ENCODE measurements at regions not wholly inside any gene's neighbourhood (a gene's known extent, or its start where the extent isn't known, plus 50 kb on each side); places are given as distances from the start of the nearest gene placed in this dataset.

DNA sequence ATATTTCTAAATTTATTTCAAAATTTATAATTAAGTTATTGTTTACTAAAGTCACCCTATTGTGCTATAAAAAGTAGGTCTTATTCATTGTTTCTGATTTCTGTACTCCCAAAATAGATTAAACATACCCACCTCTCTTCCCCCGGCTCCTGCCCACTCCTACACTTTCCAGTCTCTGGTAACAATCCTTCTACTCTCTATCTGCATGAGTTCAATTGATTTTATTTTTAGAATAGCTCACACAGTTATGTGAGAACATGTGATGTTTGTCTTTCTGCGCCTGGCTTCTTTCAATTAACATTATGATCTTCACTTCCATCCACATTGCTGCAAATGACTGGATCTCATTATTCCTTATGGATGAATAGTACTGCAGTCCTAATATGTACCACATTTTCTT is 269.3 kb downstream of the ACTRT1 start:
- H3K27ac Mint-ChIP-seq, result no peak overlapping the region
- H3K4me3 Mint-ChIP-seq (ENCODE audit: low read depth), result no peak overlapping the region
- peaks cover 50% of the 10 kb centered on the region for H3K9me3 Mint-ChIP-seq (ENCODE audit: low read depth)

DNA sequence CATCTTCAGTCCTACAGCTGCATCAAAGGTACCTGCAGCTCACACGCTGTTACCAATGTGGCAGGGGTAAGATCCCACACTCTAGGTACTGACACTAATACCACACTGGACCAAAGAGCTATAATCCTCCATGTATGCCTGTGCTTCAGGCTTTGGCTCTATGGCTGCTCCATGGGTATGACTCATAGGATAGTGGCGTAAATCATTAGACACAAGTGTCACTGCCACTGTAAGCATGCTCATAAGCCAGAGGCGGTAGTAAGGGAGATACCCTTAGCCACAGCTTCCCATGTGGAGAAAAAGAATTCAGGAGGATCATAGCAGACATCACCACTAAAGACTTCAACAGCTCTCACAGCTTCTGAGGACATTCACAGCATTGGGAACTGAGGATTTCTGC is 287.5 kb downstream of the ACTRT1 start:
- Mint-ChIP-seq H3K4me1 (ENCODE audit: low read depth) (no peaks in the 10 kb centered on the region), H3K27ac (no peak overlapping the region), H3K9me3 (ENCODE audit: low read depth) (peaks cover 25% of the 10 kb centered on the region), H3K27me3 (no peaks in the 10 kb centered on the region), H3K36me3 (ENCODE audit: insufficient read depth) (no peaks in the 10 kb centered on the region), H3K4me3 (ENCODE audit: low read depth) (no peak overlapping the region)
- no peak for DNase-seq (ENCODE audit: low spot score, unreplicated experiment)
- TF ChIP-seq, protein P1, sequence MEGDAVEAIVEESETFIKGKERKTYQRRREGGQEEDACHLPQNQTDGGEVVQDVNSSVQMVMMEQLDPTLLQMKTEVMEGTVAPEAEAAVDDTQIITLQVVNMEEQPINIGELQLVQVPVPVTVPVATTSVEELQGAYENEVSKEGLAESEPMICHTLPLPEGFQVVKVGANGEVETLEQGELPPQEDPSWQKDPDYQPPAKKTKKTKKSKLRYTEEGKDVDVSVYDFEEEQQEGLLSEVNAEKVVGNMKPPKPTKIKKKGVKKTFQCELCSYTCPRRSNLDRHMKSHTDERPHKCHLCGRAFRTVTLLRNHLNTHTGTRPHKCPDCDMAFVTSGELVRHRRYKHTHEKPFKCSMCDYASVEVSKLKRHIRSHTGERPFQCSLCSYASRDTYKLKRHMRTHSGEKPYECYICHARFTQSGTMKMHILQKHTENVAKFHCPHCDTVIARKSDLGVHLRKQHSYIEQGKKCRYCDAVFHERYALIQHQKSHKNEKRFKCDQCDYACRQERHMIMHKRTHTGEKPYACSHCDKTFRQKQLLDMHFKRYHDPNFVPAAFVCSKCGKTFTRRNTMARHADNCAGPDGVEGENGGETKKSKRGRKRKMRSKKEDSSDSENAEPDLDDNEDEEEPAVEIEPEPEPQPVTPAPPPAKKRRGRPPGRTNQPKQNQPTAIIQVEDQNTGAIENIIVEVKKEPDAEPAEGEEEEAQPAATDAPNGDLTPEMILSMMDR (IDR thresholded peaks at IDR 0.05; ENCODE audit: unreplicated experiment), result no peak

More for the DNA sequence above, 269.3 kb downstream of the ACTRT1 start:
- no peaks in the 10 kb centered on the region for H3K27me3 Mint-ChIP-seq
- H3K36me3 Mint-ChIP-seq (ENCODE audit: insufficient read depth), result peaks cover 1% of the 10 kb centered on the region
- no peaks in the 10 kb centered on the region for H3K4me1 Mint-ChIP-seq (ENCODE audit: low read depth)
- TF ChIP-seq, protein P1 (IDR thresholded peaks at IDR 0.05; ENCODE audit: unreplicated experiment), result no peak
- no peak for DNase-seq (ENCODE audit: low spot score, unreplicated experiment)

DNA sequence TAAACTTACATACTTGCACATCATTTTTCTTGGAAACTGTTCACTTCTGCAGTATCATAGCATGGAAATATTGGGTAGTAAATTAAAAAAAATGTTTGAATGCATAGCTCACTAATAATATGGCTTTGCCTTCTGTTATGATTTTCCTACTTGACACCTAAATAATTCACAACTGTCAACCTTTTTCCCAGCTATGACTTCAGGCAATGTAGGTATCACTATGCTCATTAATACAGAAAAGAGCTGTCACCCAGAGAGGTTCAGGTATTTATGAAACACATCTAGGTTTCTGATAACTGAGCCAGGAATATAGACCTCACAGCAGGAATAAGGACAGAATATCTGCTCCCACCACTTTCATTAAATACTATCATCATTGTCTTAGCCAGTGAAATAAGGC is 289.5 kb downstream of the ACTRT1 start:
- H3K9me3 Mint-ChIP-seq (ENCODE audit: low read depth), result peaks cover 20% of the 10 kb centered on the region
- H3K27ac Mint-ChIP-seq, result no peak overlapping the region
- no peaks in the 10 kb centered on the region for H3K27me3 Mint-ChIP-seq
- H3K4me3 Mint-ChIP-seq (ENCODE audit: low read depth), result no peak overlapping the region
- no peak for DNase-seq (ENCODE audit: low spot score, unreplicated experiment)
- TF ChIP-seq, protein P1 (IDR thresholded peaks at IDR 0.05; ENCODE audit: unreplicated experiment), result no peak
- no peaks in the 10 kb centered on the region for H3K4me1 Mint-ChIP-seq (ENCODE audit: low read depth)
- no peaks in the 10 kb centered on the region for H3K36me3 Mint-ChIP-seq (ENCODE audit: insufficient read depth)

DNA sequence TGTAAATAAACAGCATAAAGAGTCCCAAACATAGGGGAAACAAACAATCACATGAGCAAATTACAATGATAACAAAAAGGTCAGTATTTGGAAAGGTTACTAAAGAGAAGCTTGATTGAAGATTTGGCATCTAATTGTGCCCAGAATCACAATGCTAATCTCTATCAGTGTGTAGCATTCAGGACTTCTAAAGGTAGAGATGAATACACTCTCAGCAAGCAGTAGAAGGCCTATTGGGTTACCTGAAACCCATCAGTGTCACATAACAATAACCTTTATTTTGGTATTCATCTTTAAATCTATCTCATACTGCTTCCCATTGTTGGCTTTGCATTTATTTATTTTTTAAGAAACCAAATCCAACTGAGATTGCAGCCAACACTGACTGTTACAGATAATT is 319.5 kb downstream of the ACTRT1 start:
- Mint-ChIP-seq H3K27ac (no peak overlapping the region), H3K9me3 (ENCODE audit: low read depth) (peaks cover 21% of the 10 kb centered on the region), H3K4me3 (ENCODE audit: low read depth) (no peak overlapping the region), H3K27me3 (no peaks in the 10 kb centered on the region), H3K4me1 (ENCODE audit: low read depth) (no peaks in the 10 kb centered on the region), H3K36me3 (ENCODE audit: insufficient read depth) (no peaks in the 10 kb centered on the region)
- no peak for DNase-seq (ENCODE audit: low spot score, unreplicated experiment)
- TF ChIP-seq, protein P1 (IDR thresholded peaks at IDR 0.05; ENCODE audit: unreplicated experiment), result no peak

DNA sequence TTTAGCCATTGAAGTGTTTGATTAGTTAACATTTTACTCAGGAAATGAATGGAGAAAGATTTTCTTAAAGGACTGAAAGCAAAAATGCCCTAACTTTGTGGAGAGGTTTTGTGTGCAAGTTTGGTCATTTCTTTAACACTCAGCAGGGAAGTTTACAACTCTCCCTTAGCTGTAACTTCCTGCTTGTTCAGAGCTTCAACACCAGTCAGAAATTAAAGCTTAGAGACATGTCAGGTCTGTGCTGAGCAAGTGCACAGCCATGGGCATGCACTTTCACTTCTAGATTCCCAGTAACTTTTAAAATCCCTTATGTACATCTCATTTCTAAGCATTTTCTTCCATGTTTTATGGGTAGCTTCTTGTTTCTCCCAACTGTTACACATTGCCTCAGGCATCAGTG is 326.0 kb downstream of the ACTRT1 start:
- TF ChIP-seq, protein P1 (IDR thresholded peaks at IDR 0.05; ENCODE audit: unreplicated experiment), result no peak
- H3K4me3 Mint-ChIP-seq (ENCODE audit: low read depth), result no peak overlapping the region
- H3K4me1 Mint-ChIP-seq (ENCODE audit: low read depth), result peaks cover 4% of the 10 kb centered on the region
- H3K27ac Mint-ChIP-seq, result no peak overlapping the region
- no peak for DNase-seq (ENCODE audit: low spot score, unreplicated experiment)
- H3K36me3 Mint-ChIP-seq (ENCODE audit: insufficient read depth), result no peaks in the 10 kb centered on the region
- peaks cover 9% of the 10 kb centered on the region for H3K9me3 Mint-ChIP-seq (ENCODE audit: low read depth)
- no peaks in the 10 kb centered on the region for H3K27me3 Mint-ChIP-seq

All from progenitor cell of endocrine pancreas (in vitro differentiated cells).